Prostate gland (tissue), 2 donors: ENCODE measurements at regions not wholly inside any gene's neighbourhood (a gene's known extent, or its start where the extent isn't known, plus 50 kb on each side); places are given as distances from the start of the nearest gene placed in this dataset.

Source experiments
- DNase-seq: peaks from one replicate; pipeline ENCODE4 v3.0.0-alpha.2; 2019; ENCODE audit warnings: low spot score
- H3K27ac ChIP-seq, 2 donors: fragments of 200-600 bp; sonication (generic); 2 replicates each; pipeline ENCODE4 v1.5.1; 2017 to 2019
- H3K27me3 ChIP-seq: fragments of 200-600 bp; sonication (generic); replicated peaks from 2 replicates; pipeline ENCODE4 v1.5.1; 2019; ENCODE audit not compliant: insufficient read depth
- H3K36me3 ChIP-seq, 2 donors: fragments of 200-600 bp; sonication (generic); 1 replicate in 1 of 2; 2 replicates in 1 of 2; pipeline versions ENCODE4 v1.5.1 to v1.8.1; 2017 to 2019
- H3K4me1 ChIP-seq: fragments of 200-600 bp; sonication (generic); replicated peaks from 2 replicates; pipeline ENCODE4 v1.5.1; 2019
- H3K4me3 ChIP-seq, 2 donors: fragments of 200-600 bp; sonication (generic); 2 replicates each; pipeline ENCODE4 v1.5.1; 2017 to 2019
- H3K9me3 ChIP-seq: fragments of 200-600 bp; sonication (generic); 2 replicates; pipeline ENCODE4 v1.5.1; 2017
- CTCF ChIP-seq, 4 experiments: fragments of 200-600 bp in 2 of 4; fragments of 450-650 bp in 2 of 4; sonication (generic) in 2 of 4; IDR thresholded peaks; 1 replicate in 3 of 4; 2 replicates in 1 of 4; pipeline ENCODE4 v1.5.1; 2016 to 2019; ENCODE audit warnings: antibody characterized with exemption in 4 of 4, mild to moderate bottlenecking in 2 of 4, moderate library complexity in 2 of 4
- POLR2A ChIP-seq: fragments of 450-650 bp; IDR thresholded peaks from one replicate; pipeline ENCODE4 v1.6.1; 2016; ENCODE audit warnings: antibody characterized with exemption, mild to moderate bottlenecking
- POLR2AphosphoS5 ChIP-seq: sonication (generic); formaldehyde crosslinking; IDR thresholded peaks from one replicate; pipeline ENCODE4 v1.6.1; 2017; ENCODE audit warnings: antibody characterized with exemption
- WGBS: methylation state at CpG from one replicate; pipeline ENCODE4 v1.1.5; 2018; 5-methylcytosine and 5-hydroxymethylcytosine counted together
- intact Hi-C: fragments of 100-400 bp; cut with DNase I; formaldehyde crosslinking; loops from one replicate; pipeline ENCODE4 v1.14.2; 2022

GRCh38 chr5:36355516-36355915 is 53.8 kb upstream of the RANBP3L start:
- TF ChIP-seq POLR2AphosphoS5 (no peak), POLR2A (no peak), CTCF (IDR thresholded peaks at IDR 0.05) (no peak)
- WGBS = 87% methylated on average over 1 of the region's 1 CpG
- H3K9me3 ChIP-seq = no peaks in the 10 kb centered on the region
- H3K36me3 ChIP-seq = no peaks in the 10 kb centered on the region
- no peaks in the 10 kb centered on the region for H3K27me3 ChIP-seq
- intact Hi-C loops = no loop called here
- DNase-seq = no peak
- no peak overlapping the region for H3K4me3 ChIP-seq
- H3K4me1 ChIP-seq = no peaks in the 10 kb centered on the region
- no peak overlapping the region for H3K27ac ChIP-seq

- Histone ChIP-seq H3K4me3 (no peak overlapping the region), H3K4me1 (no peaks in the 10 kb centered on the region), H3K9me3 (no peaks in the 10 kb centered on the region), H3K27me3 (no peaks in the 10 kb centered on the region), H3K27ac (no peak overlapping the region), H3K36me3 (no peaks in the 10 kb centered on the region)
- no peak for TF ChIP-seq POLR2A
- no peak for TF ChIP-seq POLR2AphosphoS5
- no peak for TF ChIP-seq CTCF (IDR thresholded peaks at IDR 0.05)
- WGBS = 63% methylated on average over 2 of the region's 2 CpGs
- no peak for DNase-seq
- intact Hi-C loops = no loop called here
Measured at GRCh38 chr5:36356915-36357314, 55.2 kb upstream of the RANBP3L start.

GRCh38 chr5:36357391-36357975 is 55.8 kb upstream of the RANBP3L start:
- WGBS = 63% methylated on average over 5 of the region's 5 CpGs

GRCh38 chr5:36359267-36359666 is 57.6 kb upstream of the RANBP3L start:
- WGBS = 48% methylated on average over 6 of the region's 6 CpGs
- Histone ChIP-seq H3K9me3 (no peaks in the 10 kb centered on the region), H3K27ac (no peak overlapping the region), H3K4me3 (no peak overlapping the region), H3K4me1 (no peaks in the 10 kb centered on the region), H3K36me3 (no peaks in the 10 kb centered on the region), H3K27me3 (no peaks in the 10 kb centered on the region)
- no peak for DNase-seq
- intact Hi-C loops = no loop called here
- no peak for TF ChIP-seq POLR2AphosphoS5
- TF ChIP-seq POLR2A = no peak
- no peak for TF ChIP-seq CTCF (IDR thresholded peaks at IDR 0.05)

More at GRCh38 chr5:36357391-36357975, 55.8 kb upstream of the RANBP3L start:
- TF ChIP-seq CTCF (IDR thresholded peaks at IDR 0.05) (no peak), POLR2A (no peak), POLR2AphosphoS5 (no peak)
- DNase-seq = no peak
- Histone ChIP-seq H3K27me3 (no peaks in the 10 kb centered on the region), H3K36me3 (no peaks in the 10 kb centered on the region), H3K4me3 (no peak overlapping the region), H3K27ac (no peak overlapping the region), H3K4me1 (no peaks in the 10 kb centered on the region), H3K9me3 (no peaks in the 10 kb centered on the region)
- intact Hi-C loops = no loop called here

- H3K9me3 ChIP-seq = no peaks in the 10 kb centered on the region
- 56% methylated on average over 1 of the region's 1 CpG for WGBS
- H3K27me3 ChIP-seq = no peaks in the 10 kb centered on the region
- no peak for TF ChIP-seq POLR2AphosphoS5
- no peak for TF ChIP-seq POLR2A
- no peak for TF ChIP-seq CTCF (IDR thresholded peaks at IDR 0.05)
- H3K36me3 ChIP-seq = no peaks in the 10 kb centered on the region
- DNase-seq = no peak
- no peak overlapping the region for H3K27ac ChIP-seq
- no peak overlapping the region for H3K4me3 ChIP-seq
- intact Hi-C loops = no loop called here
- H3K4me1 ChIP-seq = no peaks in the 10 kb centered on the region
Measured at GRCh38 chr5:36360307-36360706, 58.6 kb upstream of the RANBP3L start.
